Activated CD4-positive, alpha-beta T cell treated with anti-CD3 and anti-CD28 coated beads, Interleukin-2, Interleukin-4, amounts not matched to agents 100 ng/mL and 50 ng/mL, durations not matched to agents 16 hours and 8 hours (primary cell): ENCODE measurements at regions not wholly inside any gene's neighbourhood (a gene's known extent, or its start where the extent isn't known, plus 50 kb on each side); places are given as distances from the start of the nearest gene placed in this dataset.

Experiments used
- DNase-seq: peaks from one replicate; pipeline ENCODE4 v3.0.0-alpha.2; 2020; ENCODE audit warnings: low spot score

DNA sequence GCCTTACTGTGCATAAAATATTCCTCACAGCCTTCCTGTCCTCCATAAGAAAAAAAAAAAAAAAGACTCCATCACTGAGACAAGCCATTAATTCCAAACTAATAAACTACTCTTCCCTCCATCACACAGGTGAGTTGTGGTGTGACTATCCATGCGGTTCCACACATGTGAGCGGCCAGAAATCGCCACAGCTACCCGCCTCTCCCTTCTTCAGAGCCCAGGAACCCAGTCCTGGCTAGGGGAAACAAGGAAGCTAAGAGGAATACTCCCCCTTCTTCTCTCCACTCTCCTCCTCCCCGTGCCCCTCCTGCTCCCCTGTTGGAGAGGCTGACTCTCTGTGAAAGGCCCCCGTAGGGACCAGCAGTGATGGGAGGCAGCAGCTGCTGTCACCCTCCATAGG, 128.6 kb upstream of the ARID1B start:
- DNase-seq, result no peak

DNA sequence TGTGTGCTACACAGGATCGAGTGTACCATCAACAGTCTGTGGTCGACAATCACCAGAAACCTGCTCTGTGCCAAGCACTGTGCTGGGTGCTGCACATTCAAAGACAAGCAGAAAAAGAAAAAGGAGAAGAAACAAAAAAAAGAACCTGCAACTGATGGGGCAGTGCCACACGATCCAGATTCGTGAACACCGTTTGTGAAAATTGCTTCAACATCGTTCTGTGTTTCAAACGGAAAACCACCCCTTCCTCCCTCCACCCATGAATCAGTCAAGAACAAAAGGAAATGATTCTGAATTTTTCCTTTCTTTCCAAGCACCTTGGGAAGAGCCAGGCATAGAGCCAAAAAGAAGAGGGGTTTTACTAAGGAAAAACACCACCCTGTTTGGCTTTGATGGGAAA, 129.2 kb upstream of the ARID1B start:
- no peak for DNase-seq

DNA sequence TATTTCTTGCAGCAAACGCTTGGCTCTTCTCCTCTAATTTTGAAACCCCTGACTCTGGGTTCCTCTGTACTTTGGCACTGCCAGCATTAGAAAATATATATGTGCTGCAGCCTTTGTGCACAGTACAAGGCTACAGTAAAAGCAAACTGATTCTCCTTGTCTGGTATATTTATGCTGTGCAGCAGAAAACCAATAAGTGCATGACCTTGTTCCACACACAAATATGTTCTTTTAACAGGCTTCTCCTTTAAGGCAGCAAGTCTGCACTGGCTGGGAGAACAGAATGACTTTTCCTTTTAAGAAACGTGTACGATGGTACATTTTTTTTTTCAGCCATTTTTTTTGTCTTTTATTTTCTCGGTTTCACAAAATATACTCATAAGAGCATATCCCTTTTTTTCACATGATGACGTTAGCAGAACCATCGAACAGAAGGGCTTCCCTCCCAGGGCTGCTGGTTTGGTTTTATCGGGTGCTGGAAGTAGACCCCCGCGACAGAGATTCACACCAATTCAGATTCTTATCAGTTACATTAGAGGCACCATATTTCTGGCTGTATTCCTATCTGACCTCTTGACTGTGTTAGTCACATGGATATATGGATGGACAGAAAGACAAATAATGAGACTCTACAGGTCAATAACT, 129.9 kb upstream of the ARID1B start:
- DNase-seq, result no peak

DNA sequence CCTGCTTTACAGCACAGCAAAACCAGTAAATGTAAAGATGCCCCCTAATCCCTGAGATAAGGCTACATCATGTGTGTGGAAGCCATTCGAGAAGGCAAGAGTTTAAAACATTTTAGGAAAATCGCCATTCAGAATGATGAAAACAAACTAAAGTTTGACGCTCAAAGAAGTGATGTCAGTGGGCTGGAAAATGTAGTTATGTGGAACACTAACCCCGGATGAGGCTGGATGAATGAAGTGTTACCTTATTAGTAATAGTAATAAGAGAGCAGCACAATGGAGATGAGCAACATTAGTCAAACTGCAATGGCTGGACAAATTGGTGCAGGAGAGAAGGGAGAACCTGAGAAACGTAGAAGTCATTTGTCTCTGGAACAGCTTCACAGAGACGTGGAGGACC, 130.7 kb upstream of the ARID1B start:
- no peak for DNase-seq

DNA sequence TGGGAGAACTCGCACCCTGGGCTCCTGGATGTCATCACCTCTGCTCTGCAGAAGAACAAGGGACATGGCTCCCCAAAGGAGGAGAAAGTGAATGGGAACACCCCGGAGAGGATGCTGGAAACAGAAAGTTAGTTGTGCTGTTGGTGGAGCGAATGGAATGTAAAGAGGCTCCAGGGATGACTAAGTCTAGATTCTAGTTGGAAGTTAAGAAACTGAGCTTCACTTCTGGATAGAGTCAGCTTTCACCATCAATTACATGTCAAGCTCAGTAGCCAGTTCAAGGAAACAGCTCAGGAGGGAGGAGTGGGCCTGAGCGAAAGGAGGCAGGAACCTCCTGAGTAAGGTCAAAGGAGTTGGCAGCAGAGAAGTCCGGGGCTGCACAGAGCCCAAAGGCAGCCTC, 132.1 kb upstream of the ARID1B start:
- DNase-seq, result no peak

DNA sequence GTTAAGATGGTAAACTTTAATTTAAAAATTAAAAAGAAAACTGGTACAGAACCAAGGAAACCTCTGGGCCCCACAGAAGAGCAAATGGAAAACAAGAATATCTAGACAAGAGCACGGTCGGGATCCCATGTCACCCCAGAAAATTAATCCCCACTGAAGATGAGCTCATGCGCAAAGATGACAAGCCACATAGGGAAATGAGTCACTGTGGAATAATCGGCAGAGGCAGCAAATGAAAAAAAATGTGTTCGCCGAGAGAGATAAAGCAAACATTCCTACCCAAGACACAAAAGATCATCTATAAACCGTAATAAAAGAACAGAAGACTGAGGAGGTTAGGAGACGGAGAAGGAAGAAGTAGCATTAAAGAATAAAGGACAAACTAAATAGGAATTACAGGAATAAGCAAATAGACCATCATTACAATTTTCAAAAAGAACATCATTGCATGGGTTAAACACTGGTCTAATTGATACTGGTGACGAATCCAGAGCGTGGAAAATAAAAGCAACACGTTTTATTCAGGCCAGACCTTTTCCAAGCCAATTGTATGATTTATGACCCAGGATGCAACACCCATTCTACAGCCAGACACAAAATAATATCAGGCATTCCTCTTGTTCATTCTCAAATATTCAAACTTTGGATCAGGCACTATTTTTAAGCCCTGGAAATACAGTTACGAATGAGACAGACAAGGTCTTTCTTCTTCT, 138.0 kb upstream of the ARID1B start:
- no peak for DNase-seq

DNA sequence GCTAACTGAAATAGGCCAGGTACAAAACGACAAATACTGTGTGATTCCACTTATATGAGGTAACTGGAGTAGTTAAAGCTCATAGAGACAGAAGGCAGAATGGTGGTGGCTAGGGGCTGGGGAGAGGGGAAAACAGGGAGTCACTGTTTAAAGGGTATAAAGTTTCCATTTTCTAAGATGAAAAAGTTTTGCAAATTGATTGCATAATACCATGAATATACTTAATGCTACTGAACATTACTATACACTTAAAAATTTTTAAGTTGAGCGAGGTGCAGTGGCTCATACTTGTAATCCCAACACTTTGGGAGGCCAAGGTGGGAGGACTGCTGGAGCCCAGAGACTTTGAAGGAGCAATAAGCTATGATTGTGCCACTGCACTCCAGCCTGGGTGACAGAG, 138.6 kb upstream of the ARID1B start:
- no peak for DNase-seq

DNA sequence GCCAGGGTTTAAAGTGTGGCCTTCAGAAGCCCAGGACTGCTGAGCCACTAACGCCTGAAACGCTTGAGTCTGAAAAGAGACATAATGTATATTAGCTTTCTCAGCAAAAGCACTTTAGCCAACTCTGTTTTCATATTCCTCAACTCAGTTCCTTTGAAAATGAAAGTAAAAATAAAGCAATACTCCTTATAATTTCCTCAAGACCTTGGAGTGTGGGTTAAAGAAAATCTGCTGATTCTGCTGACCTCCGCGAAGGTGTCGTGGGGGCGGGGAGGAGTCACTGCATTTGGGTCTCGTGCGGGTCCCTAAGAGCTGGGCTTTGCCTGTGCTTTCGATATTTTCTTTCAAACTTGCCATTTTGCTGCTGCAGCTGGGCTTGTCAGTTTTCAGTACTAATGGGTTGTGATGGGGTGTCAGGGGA, 142.2 kb upstream of the ARID1B start:
- no peak for DNase-seq

DNA sequence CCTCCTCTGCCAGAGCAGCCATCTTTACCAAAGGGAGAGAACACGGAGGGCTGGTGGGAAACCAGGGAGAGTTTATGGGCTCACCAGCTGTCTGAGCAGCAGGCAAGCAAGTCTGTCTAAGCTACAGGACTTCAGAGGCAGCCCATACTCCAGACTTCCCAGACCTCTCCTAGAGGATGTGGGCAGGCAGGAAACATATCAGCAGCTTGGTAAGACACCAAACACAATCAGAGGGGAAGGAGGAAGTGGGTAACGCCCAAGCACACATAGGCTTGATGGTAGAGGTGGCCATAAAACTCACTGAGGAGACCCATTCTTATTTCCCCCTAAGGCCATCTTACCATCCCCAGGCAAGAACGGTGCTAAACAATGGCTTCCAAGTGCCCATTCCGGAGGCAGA, 143.1 kb upstream of the ARID1B start:
- no peak for DNase-seq

DNA sequence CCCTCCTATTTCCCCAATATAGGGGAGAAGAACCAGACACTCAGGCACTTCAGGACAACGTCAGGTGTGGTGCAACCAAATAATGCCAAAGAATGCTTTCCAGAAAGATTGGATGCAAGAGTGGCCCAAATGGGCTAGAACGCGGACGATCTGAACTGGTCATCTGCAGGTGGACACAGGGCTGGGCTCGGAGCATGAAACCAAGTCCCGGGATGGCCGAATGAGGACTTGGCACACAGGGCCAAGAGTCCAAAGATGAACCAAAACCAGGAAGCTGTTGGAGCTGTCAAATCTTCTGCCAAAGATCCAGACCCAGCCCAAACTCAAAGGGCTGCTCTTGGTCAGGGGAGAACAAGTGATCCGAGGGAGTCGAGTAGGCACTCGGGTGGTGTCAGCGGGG, 143.9 kb upstream of the ARID1B start:
- no peak for DNase-seq

DNA sequence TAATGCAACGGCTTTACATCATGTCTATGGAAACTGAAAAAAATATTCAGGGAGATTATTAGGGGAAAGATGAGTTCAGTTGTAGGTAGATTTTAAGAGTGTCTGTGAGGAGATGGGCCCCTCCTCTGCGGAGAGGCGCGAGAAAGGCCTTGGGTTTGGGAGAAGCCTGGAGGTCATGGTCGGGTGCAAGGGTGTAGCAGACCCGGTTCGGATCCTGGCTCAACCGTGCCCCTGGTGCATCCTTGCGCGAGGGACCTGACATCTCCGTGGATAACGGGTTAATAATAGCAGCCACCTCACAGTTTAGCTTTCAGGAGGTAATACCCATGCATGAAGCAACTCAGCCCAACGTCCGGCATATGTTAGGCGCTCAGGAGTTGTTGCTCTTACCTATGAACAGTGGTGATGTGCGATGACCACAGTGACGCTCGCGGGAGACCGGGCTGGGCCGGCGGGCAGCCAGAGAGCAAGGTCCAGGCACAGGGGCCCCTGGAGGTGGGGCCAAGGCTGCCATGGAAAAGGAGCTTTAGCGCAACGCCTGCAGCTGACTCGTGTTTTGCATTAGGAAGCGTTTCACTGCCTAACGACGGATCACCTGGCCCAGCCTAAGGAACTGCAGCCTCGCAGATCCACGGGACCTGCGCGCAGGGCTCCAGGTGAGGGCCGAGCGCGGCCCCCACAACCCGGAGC, 146.4 kb upstream of the ARID1B start:
- DNase-seq, result no peak

DNA sequence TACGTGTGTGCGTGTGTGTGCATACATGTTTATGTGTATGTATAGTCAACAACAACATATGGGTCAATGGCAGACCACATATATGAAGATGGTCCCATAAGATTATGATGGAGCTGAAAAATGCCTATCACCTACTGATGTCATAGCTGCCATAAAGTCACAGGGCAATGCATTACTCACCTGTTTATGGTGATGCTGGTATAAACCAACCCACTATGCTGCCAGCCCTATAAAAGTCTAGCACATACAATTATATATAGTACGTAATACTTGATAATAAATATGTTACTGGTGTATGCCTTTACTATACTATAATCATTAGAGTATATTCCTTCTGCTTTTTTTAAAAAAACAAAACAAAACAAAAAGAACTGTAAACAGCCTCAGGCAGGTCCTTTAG, 148.4 kb upstream of the ARID1B start:
- no peak for DNase-seq

DNA sequence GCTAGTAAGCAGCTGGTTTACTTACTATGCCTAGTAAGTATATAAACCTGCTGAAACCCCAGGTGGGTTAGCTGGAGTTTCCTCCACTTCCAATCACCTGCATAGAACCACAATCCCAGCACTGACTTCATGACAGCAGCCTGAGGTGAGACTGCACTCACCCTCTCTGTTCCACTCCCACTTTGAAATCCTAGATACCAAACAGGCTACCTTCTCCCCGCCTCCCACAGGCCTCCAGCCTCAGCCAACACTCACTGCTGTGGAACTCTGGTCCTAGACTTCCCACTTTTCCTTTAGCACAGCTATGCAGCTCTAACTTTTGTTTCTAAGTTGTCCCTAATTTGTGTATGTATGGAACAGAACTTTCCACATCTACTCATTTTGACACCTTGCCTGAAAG, 149.7 kb upstream of the ARID1B start:
- no peak for DNase-seq

DNA sequence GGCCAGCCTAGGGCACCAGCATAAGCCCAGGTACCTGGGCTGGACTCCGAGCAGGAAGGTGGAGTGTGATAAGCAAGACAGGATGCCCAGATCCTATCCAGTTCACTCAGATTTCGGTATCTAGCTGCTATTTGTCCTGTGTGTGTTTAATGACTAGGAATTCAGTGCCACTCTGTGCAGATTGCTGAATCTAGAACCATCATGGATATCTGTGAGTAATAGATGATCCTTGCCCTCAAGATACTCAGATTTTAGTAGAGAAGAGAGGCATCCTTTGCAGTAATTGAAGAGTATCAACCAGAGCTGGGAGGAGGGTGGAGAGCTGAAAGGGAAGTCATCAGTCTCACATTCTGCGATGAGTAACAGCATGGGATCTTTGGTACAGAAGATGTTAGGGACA, 155.0 kb upstream of the ARID1B start:
- no peak for DNase-seq

DNA sequence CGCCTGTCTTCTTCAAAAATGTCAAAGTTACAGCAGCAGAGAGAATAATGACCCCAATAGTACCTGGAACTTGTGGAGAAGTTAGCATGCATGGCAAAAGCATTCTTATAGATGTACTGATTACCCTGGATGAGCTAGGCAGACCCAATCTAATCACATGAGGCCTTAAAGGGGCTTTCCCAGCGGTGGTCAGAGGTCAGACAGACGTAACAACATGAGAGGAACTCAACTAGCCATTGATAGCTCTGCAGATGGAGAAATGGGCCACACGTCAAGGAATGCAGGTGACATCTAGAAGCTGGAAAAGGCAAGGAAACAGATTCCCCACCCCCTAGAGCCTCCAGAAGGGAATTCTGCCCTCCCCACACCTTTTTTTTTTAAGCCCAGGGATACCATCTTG, 156.8 kb upstream of the ARID1B start:
- no peak for DNase-seq

DNA sequence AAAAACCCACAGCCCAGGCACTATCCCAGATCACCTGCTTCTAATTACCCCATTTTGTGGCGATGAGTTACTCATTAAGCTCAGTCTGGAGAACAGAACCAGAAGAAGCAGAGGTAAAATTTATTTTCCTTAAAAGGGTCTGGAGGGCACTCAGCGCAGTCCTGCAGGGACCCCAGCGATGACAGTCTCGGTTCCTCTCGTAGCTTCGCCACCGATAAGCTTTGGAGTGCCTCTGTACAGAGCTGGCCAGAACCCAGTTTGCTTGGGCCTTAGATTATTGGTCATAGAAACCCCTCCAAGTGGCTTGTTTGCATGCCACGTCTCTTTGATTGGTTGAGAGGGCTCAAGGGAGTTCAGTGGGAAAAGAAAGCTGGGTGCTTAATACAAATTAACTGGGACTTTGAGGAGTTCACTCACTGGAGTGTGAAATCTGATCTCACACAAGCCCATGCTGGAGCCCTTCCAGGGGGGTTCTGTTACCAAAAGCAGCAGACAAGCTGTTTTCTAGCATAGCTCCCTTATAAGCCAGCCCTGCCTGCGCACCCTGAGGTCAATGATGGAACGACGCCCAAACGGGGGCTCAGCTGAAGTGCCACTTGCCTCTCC, 158.5 kb upstream of the ARID1B start:
- DNase-seq, result no peak

DNA sequence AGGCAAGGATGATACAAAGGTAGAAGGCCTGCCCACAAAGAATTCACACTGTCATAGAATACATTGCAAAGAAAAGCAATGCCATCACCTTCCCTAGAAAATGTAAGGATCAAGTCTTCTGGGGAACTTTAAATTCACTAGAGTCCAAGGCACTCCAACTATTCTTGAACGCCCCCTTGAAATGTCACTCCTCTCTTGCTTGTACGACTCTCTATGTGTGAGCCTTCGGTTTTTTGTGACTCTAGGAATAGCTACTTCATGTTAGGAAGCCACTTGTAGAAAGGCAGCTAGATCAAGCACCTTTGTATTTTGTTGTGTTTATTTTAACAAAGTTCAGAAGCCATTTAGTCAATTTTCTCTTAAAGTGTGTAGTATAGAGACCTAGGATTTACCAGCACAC, 159.2 kb upstream of the ARID1B start:
- no peak for DNase-seq

DNA sequence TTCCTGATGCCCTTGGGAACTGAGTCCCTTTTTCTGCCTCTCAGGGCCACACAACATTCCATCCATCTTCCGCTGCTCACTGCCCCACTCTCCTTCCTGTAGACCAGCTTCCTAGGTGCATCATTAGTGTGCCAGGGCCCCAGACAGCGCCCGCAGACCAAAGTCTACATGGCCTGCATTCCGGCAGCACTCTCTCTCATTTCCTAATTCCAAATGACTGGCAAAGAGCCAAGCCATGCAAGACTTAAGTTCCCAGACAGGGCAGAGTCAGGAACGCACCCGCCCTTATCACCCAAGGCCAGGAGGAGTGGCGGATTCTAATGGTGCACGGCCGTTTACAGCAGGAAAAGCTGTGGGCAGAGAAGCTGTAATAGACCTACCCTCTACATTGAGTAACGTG, 159.8 kb upstream of the ARID1B start:
- DNase-seq, result no peak

DNA sequence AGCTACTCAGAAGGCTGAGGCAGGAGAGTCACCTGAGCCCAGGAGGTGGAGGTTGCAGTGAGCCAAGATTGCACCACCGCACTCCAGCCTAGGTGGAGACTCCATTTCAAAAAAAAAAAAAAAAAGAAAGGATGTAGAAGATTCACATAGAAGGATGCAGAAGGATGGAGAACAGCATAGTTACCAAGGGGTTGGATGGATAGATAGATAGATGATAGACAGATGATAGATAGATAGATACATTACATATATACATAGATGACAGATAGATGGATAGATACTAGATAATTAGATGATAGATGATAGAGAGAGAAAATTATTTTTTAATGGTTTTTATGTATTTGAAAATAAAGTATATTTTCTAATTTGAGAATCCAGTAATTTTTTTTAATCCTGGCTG, 160.7 kb upstream of the ARID1B start:
- no peak for DNase-seq

DNA sequence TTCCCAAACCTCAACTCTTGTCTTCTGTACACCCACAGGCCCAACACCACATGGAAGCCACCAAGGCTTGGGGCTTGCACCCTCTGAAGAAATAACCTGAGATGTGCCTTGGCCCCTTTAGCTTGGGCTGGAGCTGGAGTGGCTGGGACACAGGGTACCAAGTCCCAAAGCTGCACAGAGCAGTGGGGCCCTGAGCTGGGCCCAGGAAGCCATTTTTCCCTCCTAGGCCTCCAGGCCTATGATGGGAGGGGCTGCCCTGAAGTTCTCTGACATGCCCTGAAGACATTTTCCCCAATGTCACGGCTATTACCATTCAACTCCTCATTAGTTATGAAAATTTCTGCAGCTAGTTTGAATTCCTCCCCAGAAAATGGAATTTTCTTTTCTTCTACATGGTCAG, 163.2 kb upstream of the ARID1B start:
- DNase-seq, result no peak

DNA sequence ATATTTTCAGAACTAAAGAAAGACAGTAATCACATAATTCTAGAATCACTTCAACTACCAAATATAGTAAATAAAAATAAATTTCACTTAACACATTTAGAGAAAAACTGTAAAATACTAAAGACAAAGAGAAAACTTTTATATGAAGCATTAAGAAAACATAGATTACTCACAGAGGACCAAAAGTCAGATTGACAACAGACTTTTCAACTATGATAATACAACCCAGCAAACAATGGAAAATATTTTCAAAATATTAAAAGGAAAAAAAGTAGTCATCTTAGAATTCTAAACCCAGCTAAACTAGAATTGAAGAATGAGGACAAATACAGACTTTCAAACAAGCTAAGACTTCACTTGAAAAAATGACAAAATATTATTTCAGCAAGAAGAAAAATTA, 164.8 kb upstream of the ARID1B start:
- no peak for DNase-seq

DNA sequence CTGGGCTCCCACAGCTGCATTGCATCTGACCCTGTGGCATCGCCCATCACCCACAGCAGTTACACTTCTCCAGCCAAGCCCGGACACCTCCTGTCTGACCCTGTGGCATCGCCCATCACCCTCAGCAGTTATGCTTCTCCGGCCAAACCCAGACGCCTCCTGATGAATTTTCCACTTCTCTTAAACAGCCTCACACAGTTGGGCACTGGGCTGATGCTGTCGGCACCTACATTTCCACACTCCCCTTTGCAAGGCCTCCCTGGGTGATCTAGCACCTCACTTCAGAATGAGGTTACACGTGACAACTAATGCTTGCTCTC, 175.2 kb upstream of the ARID1B start:
- DNase-seq, result no peak
